ENCODE measurements at regions not wholly inside any gene's neighbourhood (a gene's known extent, or its start where the extent isn't known, plus 50 kb on each side); places are given as distances from the start of the nearest gene placed in this dataset.

GRCh38 chr7:131608116-131608500 is 51.7 kb upstream of the PODXL start:
- Histone ChIP-seq H3K4me3 (replicated peaks; ENCODE audit: insufficient read depth, low read length) (no peak overlapping the region), H3K27me3 (ENCODE audit: insufficient read depth, poor library complexity, severe bottlenecking) (no peaks in the 10 kb centered on the region), H3K27ac (replicated peaks) (no peak overlapping the region)
- no peak for DNase-seq (ENCODE audit: low read depth in 1 of 2, low spot score in 1 of 2)
- TF ChIP-seq GABPA (IDR thresholded peaks at IDR 0.05; ENCODE audit: low read depth) (no peak), POLR2AphosphoS5 (IDR thresholded peaks at IDR 0.05; ENCODE audit: low read depth) (no peak), SPI1 (IDR thresholded peaks at IDR 0.05; ENCODE audit: borderline replicate concordance, low read depth) (no peak), CTCF (IDR thresholded peaks at IDR 0.05; ENCODE audit: insufficient read depth, low read length) (no peak), REST (IDR thresholded peaks at IDR 0.05; ENCODE audit: insufficient replicate concordance, low read depth) (no peak)

- no peak for DNase-seq (ENCODE audit: low read depth in 1 of 2, low spot score in 1 of 2)
- Histone ChIP-seq H3K27ac (replicated peaks) (no peak overlapping the region), H3K4me3 (replicated peaks; ENCODE audit: insufficient read depth, low read length) (no peak overlapping the region), H3K27me3 (ENCODE audit: insufficient read depth, poor library complexity, severe bottlenecking) (no peaks in the 10 kb centered on the region)
- TF ChIP-seq REST (IDR thresholded peaks at IDR 0.05; ENCODE audit: insufficient replicate concordance, low read depth) = no peak
- no peak for TF ChIP-seq CTCF (IDR thresholded peaks at IDR 0.05; ENCODE audit: insufficient read depth, low read length)
- no peak for TF ChIP-seq POLR2AphosphoS5 (IDR thresholded peaks at IDR 0.05; ENCODE audit: low read depth)
- TF ChIP-seq SPI1 (IDR thresholded peaks at IDR 0.05; ENCODE audit: borderline replicate concordance, low read depth) = no peak
- TF ChIP-seq GABPA (IDR thresholded peaks at IDR 0.05; ENCODE audit: low read depth) = no peak
These were observed 51.1 kb upstream of the PODXL start for GRCh38 chr7:131607291-131608115.

- TF ChIP-seq REST (IDR thresholded peaks at IDR 0.05; ENCODE audit: insufficient replicate concordance, low read depth) = no peak
- TF ChIP-seq POLR2AphosphoS5 (IDR thresholded peaks at IDR 0.05; ENCODE audit: low read depth) = no peak
- TF ChIP-seq SPI1 (IDR thresholded peaks at IDR 0.05; ENCODE audit: borderline replicate concordance, low read depth) = no peak
- no peak for TF ChIP-seq CTCF (IDR thresholded peaks at IDR 0.05; ENCODE audit: insufficient read depth, low read length)
- no peak for TF ChIP-seq GABPA (IDR thresholded peaks at IDR 0.05; ENCODE audit: low read depth)
- Histone ChIP-seq H3K4me3 (replicated peaks; ENCODE audit: insufficient read depth, low read length) (no peak overlapping the region), H3K27me3 (ENCODE audit: insufficient read depth, poor library complexity, severe bottlenecking) (no peaks in the 10 kb centered on the region), H3K27ac (replicated peaks) (no peak overlapping the region)
- peak in 1 of 2 experiments; percentile 56 for DNase-seq (ENCODE audit: low read depth in 1 of 2, low spot score in 1 of 2)
These were observed 50.2 kb upstream of the PODXL start for GRCh38 chr7:131606346-131607290.
